Left renal pelvis (tissue), 4 donors: ENCODE measurements at regions not wholly inside any gene's neighbourhood (a gene's known extent, or its start where the extent isn't known, plus 50 kb on each side); places are given as distances from the start of the nearest gene placed in this dataset.

ENCODE experiments used
- DNase-seq, 4 donors: peaks; one replicate each; pipeline ENCODE4 v3.0.0-alpha.2; 2013; ENCODE audit warnings: low read depth in 4 of 4, low spot score in 3 of 4

GRCh38 chr1:220367833-220368232 is 95.6 kb upstream of the RAB3GAP2 start:
- no peak for DNase-seq

GRCh38 chr1:220366269-220366668 is 94.0 kb upstream of the RAB3GAP2 start:
- DNase-seq, result no peak

- no peak for DNase-seq
These were observed 91.1 kb upstream of the RAB3GAP2 start for GRCh38 chr1:220363196-220363837.

GRCh38 chr1:220356981-220357850 is 85.0 kb upstream of the RAB3GAP2 start:
- DNase-seq, result no peak

- DNase-seq, result no peak
These were observed 81.2 kb upstream of the RAB3GAP2 start for GRCh38 chr1:220353229-220354012.

GRCh38 chr1:220348211-220348610 is 76.0 kb upstream of the RAB3GAP2 start:
- no peak for DNase-seq

GRCh38 chr1:220347654-220348175 is 75.5 kb upstream of the RAB3GAP2 start:
- DNase-seq, result no peak

- DNase-seq, result no peak
These were observed 72.5 kb upstream of the RAB3GAP2 start for GRCh38 chr1:220344745-220345144.

- DNase-seq, result no peak
These were observed 70.6 kb upstream of the RAB3GAP2 start for GRCh38 chr1:220342853-220343252.

GRCh38 chr1:220341126-220341525 is 68.9 kb upstream of the RAB3GAP2 start:
- no peak for DNase-seq

- no peak for DNase-seq
These were observed 67.3 kb upstream of the RAB3GAP2 start for GRCh38 chr1:220339581-220339980.

- no peak for DNase-seq
These were observed 66.5 kb upstream of the RAB3GAP2 start for GRCh38 chr1:220338759-220339158.

- no peak for DNase-seq
These were observed 64.3 kb upstream of the RAB3GAP2 start for GRCh38 chr1:220336391-220337031.

GRCh38 chr1:220335668-220336067 is 63.4 kb upstream of the RAB3GAP2 start:
- DNase-seq, result no peak

- no peak for DNase-seq
These were observed 59.1 kb upstream of the RAB3GAP2 start for GRCh38 chr1:220331318-220331717.

GRCh38 chr1:220330265-220330664 is 58.0 kb upstream of the RAB3GAP2 start:
- DNase-seq, result no peak

- no peak for DNase-seq
These were observed 54.9 kb upstream of the RAB3GAP2 start for GRCh38 chr1:220327106-220327505.

- no peak for DNase-seq
These were observed 54.3 kb upstream of the RAB3GAP2 start for GRCh38 chr1:220326578-220326977.

- no peak for DNase-seq
These were observed 53.2 kb upstream of the RAB3GAP2 start for GRCh38 chr1:220325306-220325995.

GRCh38 chr1:220323717-220324116 is 51.5 kb upstream of the RAB3GAP2 start:
- no peak for DNase-seq
